HG02798 (cell line): ENCODE measurements at regions not wholly inside any gene's neighbourhood (a gene's known extent, or its start where the extent isn't known, plus 50 kb on each side); places are given as distances from the start of the nearest gene placed in this dataset.

Experiments
- ATAC-seq: cut with Tn5 transposase; IDR thresholded peaks from one replicate; pipeline ENCODE4 v1.9.1; 2021; ENCODE audit warnings: mild to moderate bottlenecking; ENCODE audit not compliant: unreplicated experiment, poor library complexity

GRCh38 chr1:72734415-72734814 is 452.1 kb upstream of the NEGR1 start:
- no peak for ATAC-seq

GRCh38 chr1:72724951-72725861 is 442.9 kb upstream of the NEGR1 start:
- ATAC-seq = no peak

- ATAC-seq = no peak
These were observed 423.6 kb upstream of the NEGR1 start for GRCh38 chr1:72705921-72706320.

- no peak for ATAC-seq
These were observed 422.6 kb upstream of the NEGR1 start for GRCh38 chr1:72704841-72705477.

GRCh38 chr1:72697410-72697809 is 415.1 kb upstream of the NEGR1 start:
- no peak for ATAC-seq

- no peak for ATAC-seq
These were observed 411.6 kb upstream of the NEGR1 start for GRCh38 chr1:72693899-72694298.

- ATAC-seq = no peak
These were observed 411.0 kb upstream of the NEGR1 start for GRCh38 chr1:72693376-72693775.

GRCh38 chr1:72690871-72691270 is 408.5 kb upstream of the NEGR1 start:
- no peak for ATAC-seq

- no peak for ATAC-seq
These were observed 396.3 kb upstream of the NEGR1 start for GRCh38 chr1:72678683-72679082.

GRCh38 chr1:72670902-72671301 is 388.6 kb upstream of the NEGR1 start:
- ATAC-seq = no peak

GRCh38 chr1:72662918-72663317 is 380.6 kb upstream of the NEGR1 start:
- ATAC-seq = no peak

GRCh38 chr1:72650843-72651435 is 368.6 kb upstream of the NEGR1 start:
- ATAC-seq = no peak

GRCh38 chr1:72649991-72650390 is 367.7 kb upstream of the NEGR1 start:
- no peak for ATAC-seq

GRCh38 chr1:72649211-72649888 is 367.0 kb upstream of the NEGR1 start:
- no peak for ATAC-seq

- no peak for ATAC-seq
These were observed 366.1 kb upstream of the NEGR1 start for GRCh38 chr1:72648465-72648864.

GRCh38 chr1:72643142-72643541 is 360.8 kb upstream of the NEGR1 start:
- ATAC-seq = no peak

GRCh38 chr1:72637593-72637992 is 355.3 kb upstream of the NEGR1 start:
- no peak for ATAC-seq

GRCh38 chr1:72636631-72637030 is 354.3 kb upstream of the NEGR1 start:
- ATAC-seq = no peak

- ATAC-seq = no peak
These were observed 353.4 kb upstream of the NEGR1 start for GRCh38 chr1:72635719-72636118.

GRCh38 chr1:72634946-72635345 is 352.6 kb upstream of the NEGR1 start:
- no peak for ATAC-seq

- no peak for ATAC-seq
These were observed 349.1 kb upstream of the NEGR1 start for GRCh38 chr1:72631449-72631848.
